HG02798 (cell line): ENCODE measurements at regions not wholly inside any gene's neighbourhood (a gene's known extent, or its start where the extent isn't known, plus 50 kb on each side); places are given as distances from the start of the nearest gene placed in this dataset.

Experiments
- ATAC-seq: cut with Tn5 transposase; IDR thresholded peaks from one replicate; pipeline ENCODE4 v1.9.1; 2021; ENCODE audit warnings: mild to moderate bottlenecking; ENCODE audit not compliant: unreplicated experiment, poor library complexity

- peak; percentile 51 for ATAC-seq
Measured at GRCh38 chr9:73541923-73542322, 390.3 kb downstream of the ANXA1 start.

GRCh38 chr9:73543727-73544126 lies 392.1 kb downstream of the ANXA1 start:
- ATAC-seq, result no peak

GRCh38 chr9:73548201-73548600 lies 396.5 kb downstream of the ANXA1 start:
- no peak for ATAC-seq

- ATAC-seq, result no peak
Measured at GRCh38 chr9:73549991-73550390, 398.3 kb downstream of the ANXA1 start.

GRCh38 chr9:73553295-73553694 lies 401.6 kb downstream of the ANXA1 start:
- no peak for ATAC-seq

GRCh38 chr9:73558471-73558870 lies 406.8 kb downstream of the ANXA1 start:
- ATAC-seq, result no peak

GRCh38 chr9:73565026-73565425 lies 413.4 kb downstream of the ANXA1 start:
- ATAC-seq, result no peak

- no peak for ATAC-seq
Measured at GRCh38 chr9:73565833-73566465, 414.3 kb downstream of the ANXA1 start.

- ATAC-seq, result no peak
Measured at GRCh38 chr9:73566627-73567026, 415.0 kb downstream of the ANXA1 start.

- no peak for ATAC-seq
Measured at GRCh38 chr9:73573235-73573634, 421.6 kb downstream of the ANXA1 start.

GRCh38 chr9:73575101-73576060 lies 423.7 kb downstream of the ANXA1 start:
- no peak for ATAC-seq

- no peak for ATAC-seq
Measured at GRCh38 chr9:73577848-73578247, 426.2 kb downstream of the ANXA1 start.

GRCh38 chr9:73579823-73580222 lies 428.2 kb downstream of the ANXA1 start:
- no peak for ATAC-seq

GRCh38 chr9:73583576-73583975 lies 431.9 kb downstream of the ANXA1 start:
- no peak for ATAC-seq

- ATAC-seq, result no peak
Measured at GRCh38 chr9:73595036-73595545, 443.4 kb downstream of the ANXA1 start.

- ATAC-seq, result no peak
Measured at GRCh38 chr9:73596321-73596720, 444.7 kb downstream of the ANXA1 start.

- ATAC-seq, result no peak
Measured at GRCh38 chr9:73597039-73597438, 445.4 kb downstream of the ANXA1 start.

- no peak for ATAC-seq
Measured at GRCh38 chr9:73597771-73598170, 446.1 kb downstream of the ANXA1 start.

GRCh38 chr9:73609381-73609780 lies 457.7 kb downstream of the ANXA1 start:
- ATAC-seq, result no peak

- no peak for ATAC-seq
Measured at GRCh38 chr9:73611032-73611431, 459.4 kb downstream of the ANXA1 start.

- ATAC-seq, result no peak
Measured at GRCh38 chr9:73613092-73613701, 461.5 kb downstream of the ANXA1 start.
